KOPT-K1 (cell line): ENCODE measurements at regions not wholly inside any gene's neighbourhood (a gene's known extent, or its start where the extent isn't known, plus 50 kb on each side); places are given as distances from the start of the nearest gene placed in this dataset.

Experiments
- H3K27ac ChIP-seq: fragments of 200-600 bp; sonication (generic); 2 replicates; pipeline ENCODE4 v1.5.1; 2016; ENCODE audit warnings: antibody characterized with exemption, mild to moderate bottlenecking, low read depth, low read length; ENCODE audit not compliant: poor library complexity, severe bottlenecking
- H3K36me3 ChIP-seq: fragments of 200-600 bp; sonication (generic); 2 replicates; pipeline ENCODE4 v1.5.1; 2017; ENCODE audit warnings: antibody characterized with exemption, mild to moderate bottlenecking, low read length, moderate library complexity; ENCODE audit not compliant: insufficient read depth
- H3K9me3 ChIP-seq: fragments of 200-600 bp; sonication (generic); 2 replicates; pipeline ENCODE4 v1.5.1; 2017; ENCODE audit warnings: antibody characterized with exemption, low read length, mild to moderate bottlenecking; ENCODE audit not compliant: insufficient read depth, poor library complexity, severe bottlenecking

DNA sequence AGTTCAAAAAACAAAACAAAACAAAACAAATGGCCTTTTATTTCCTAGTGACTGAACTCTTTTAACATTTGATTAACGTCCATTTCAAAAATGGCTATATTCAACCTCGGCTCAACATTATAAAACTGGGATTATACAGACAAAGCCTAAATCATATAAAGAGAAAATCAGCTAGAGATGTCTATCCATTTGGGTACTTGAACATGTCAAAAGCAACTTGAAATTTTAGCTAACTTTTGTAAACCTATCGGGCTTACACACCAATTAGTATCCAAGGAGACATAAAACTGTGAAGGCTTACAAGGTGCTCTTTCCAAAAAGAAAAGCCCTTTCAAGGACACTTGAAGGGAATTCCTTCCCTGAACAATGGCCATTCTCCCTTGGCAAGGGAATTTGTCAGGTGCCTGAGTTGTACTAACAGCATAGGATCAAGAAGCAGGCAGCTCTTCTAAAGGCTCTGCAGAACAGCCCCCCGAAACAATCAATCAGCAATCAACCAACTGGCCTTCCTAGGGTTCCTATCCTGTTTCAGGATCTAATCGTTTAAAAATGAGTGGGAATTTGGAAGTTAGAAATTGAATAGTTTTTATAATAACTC is 633.7 kb upstream of the HTR2C start:
- H3K27ac ChIP-seq, result no peak overlapping the region
- no peaks in the 10 kb centered on the region for H3K36me3 ChIP-seq
- no peaks in the 10 kb centered on the region for H3K9me3 ChIP-seq

DNA sequence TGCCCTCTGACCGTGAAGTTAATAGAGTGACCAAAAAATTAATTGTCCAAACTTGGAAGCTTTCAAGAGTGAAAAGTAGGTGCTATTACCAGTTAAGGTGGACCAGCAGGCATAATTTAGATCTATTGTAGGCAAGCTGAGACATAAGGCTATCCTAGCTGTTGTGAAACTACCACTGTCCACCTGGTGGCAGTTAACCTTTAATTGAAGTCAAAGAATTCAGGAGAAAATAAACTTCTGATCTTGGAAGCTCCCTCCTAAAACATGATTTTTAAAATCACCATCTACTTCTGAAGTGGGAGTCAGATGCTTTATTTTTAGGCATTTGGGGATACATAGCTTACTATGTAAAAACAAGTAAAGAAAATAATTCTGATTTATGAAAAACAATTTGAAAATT is 636.3 kb upstream of the HTR2C start:
- H3K27ac ChIP-seq, result no peak overlapping the region
- H3K36me3 ChIP-seq, result no peaks in the 10 kb centered on the region

DNA sequence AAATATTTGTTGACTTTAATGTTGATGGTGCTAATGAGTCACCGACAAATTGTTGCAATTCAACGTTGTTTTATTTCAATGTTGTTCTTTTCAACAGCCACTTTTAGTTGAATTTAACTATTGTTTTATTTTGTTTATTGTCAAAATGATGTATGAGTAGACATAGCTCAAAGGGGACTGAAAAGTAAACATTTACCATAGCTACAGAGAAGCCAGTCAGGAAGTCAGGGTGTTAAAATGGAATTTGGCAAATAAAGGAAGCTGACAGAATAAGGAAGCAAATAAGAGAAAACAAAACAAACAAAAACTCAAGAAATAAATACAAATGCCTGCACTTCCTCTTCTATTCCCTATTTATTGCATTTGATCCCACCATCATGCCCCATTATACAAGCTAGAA is 648.4 kb upstream of the HTR2C start:
- Histone ChIP-seq H3K36me3 (no peaks in the 10 kb centered on the region), H3K27ac (no peak overlapping the region), H3K9me3 (no peaks in the 10 kb centered on the region)

More for the DNA sequence above, 636.3 kb upstream of the HTR2C start:
- no peaks in the 10 kb centered on the region for H3K9me3 ChIP-seq

DNA sequence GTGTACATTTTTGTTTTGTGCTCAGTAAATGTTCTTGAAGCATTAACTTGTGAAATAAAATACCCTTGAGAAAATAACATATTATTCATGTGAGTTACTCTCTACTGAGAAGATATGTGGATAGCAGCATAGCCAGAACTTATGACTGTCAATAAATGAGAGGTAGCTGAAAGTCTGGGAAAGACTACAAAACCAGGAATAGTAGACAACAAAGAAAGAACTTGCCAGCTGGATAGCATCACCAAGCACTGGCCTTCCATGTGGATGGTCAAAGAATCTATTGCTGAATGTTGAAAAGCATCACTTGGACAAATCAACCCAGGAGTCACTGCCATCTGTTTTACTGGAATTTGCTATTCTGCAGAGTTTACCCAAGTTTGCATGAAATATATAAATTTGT is 650.0 kb upstream of the HTR2C start:
- no peaks in the 10 kb centered on the region for H3K36me3 ChIP-seq
- H3K27ac ChIP-seq, result no peak overlapping the region
- no peaks in the 10 kb centered on the region for H3K9me3 ChIP-seq

DNA sequence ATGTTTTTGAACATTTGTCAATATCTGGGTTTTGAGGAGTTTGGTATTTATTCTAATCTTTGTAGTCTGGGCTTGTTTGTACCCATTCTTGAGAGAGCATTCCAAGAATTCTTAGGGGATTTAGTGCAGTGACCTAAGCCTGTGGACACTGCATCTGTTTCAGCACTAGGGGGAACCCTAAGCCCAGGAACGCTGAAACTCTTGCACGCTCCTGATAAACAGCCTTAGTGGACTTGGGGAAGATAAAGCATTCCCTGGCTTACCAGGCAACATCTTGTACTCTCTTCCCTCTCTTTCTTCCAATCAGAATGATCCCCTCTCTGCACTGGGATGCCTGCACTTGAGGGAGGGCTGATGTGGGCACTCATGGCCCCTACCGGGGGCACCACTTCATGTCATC is 654.9 kb upstream of the HTR2C start:
- Histone ChIP-seq H3K27ac (no peak overlapping the region), H3K36me3 (no peaks in the 10 kb centered on the region), H3K9me3 (no peaks in the 10 kb centered on the region)

DNA sequence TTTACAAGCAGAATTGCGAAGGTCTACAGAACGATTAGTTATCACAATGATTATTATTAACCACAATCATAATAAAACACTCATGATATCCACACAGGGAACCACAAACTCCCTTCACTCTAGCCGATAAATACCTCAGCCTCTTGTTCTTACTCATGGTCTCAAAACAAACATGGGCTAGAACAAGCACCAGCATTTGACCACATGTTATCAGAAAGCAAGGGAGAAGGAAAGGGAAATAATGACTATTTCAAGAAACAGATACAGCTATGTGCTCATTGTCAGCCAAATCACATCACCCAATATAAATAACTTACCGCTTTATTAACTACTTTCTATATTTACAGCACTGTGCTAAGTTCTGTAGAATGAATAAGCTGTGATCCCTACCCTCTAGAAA is 663.2 kb upstream of the HTR2C start:
- H3K9me3 ChIP-seq, result no peaks in the 10 kb centered on the region
- H3K36me3 ChIP-seq, result no peaks in the 10 kb centered on the region
- H3K27ac ChIP-seq, result no peak overlapping the region

DNA sequence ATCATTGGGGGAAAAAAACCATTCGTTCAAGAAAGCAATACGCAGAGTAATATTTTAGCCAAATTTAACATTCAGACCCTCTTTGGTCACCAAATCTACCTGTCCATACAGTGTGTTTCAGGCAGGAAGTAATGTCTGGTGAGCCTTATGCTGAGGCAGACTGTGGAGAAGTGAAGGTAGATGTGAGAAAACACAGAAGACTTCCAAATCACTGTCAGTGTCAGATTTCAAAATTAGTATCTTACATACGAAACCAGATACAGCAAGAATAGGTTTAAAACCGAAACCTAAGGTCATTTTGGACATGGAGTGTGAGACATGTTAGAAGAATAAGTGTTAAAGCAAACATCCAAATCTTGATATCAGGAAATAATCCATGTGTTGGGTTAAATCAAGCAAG is 664.5 kb upstream of the HTR2C start:
- Histone ChIP-seq H3K36me3 (no peaks in the 10 kb centered on the region), H3K27ac (no peak overlapping the region), H3K9me3 (no peaks in the 10 kb centered on the region)

DNA sequence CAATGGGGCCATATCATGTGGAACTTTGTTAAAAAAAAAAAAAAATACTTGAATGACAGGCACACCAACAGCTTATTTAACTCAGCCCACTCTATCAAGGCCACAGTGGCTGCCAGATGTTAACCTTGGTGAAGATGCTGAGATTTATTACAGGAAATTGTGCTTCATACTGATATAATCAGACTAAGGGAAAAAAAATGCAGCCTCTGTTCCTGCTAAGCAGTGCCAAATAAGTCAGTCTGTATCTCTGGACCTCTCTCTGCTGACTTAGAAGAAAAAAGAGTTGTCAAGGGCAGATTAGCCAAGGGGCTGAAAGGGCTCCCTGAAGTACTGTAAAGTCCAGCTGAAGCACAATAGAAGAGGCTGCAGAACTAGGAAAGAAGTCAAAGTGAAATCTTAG is 677.7 kb upstream of the HTR2C start:
- H3K36me3 ChIP-seq, result no peaks in the 10 kb centered on the region
- H3K9me3 ChIP-seq, result no peaks in the 10 kb centered on the region
- H3K27ac ChIP-seq, result no peak overlapping the region

DNA sequence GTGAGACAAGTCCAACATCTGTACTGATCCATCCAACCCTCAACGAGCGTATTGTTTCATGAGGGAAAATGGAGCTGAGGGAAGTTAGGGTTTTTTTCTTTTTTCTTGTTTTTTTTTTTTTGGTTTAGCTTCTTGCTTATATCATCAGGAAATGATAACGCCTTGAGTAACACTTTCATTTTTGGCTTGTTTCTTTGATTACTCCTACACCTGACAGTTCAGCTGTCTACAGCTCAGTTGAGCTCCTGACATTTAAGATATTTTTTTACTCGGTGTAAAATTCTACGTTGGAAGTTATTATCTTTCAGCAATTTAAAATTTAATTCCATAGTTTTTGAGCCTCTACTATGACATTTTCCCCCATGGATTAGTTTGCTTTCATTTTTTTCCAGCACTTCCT is 691.0 kb upstream of the HTR2C start:
- no peaks in the 10 kb centered on the region for H3K9me3 ChIP-seq
- no peaks in the 10 kb centered on the region for H3K36me3 ChIP-seq
- H3K27ac ChIP-seq, result peak overlapping the region; percentile 31

DNA sequence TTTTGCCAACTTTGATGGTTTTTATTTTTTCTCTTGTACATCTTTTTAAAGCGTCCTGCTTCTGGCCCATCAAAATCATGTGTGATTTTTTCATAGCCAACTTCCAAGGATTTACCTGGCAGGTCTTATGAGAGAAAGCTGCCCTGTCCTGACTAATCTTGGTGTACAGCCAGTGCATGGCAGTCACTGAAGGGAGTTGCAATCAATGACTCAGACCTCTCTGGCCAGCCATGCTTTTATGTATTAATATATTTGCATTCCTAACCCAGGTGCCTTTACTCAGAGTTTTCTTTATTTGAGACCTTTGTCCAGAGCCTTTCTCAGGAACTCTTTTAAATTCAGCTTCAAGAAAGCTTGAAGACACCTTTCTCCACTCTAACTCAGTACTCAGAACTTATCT is 691.5 kb upstream of the HTR2C start:
- H3K9me3 ChIP-seq, result no peaks in the 10 kb centered on the region
- H3K36me3 ChIP-seq, result no peaks in the 10 kb centered on the region
- H3K27ac ChIP-seq, result peak overlapping the region; percentile 31

DNA sequence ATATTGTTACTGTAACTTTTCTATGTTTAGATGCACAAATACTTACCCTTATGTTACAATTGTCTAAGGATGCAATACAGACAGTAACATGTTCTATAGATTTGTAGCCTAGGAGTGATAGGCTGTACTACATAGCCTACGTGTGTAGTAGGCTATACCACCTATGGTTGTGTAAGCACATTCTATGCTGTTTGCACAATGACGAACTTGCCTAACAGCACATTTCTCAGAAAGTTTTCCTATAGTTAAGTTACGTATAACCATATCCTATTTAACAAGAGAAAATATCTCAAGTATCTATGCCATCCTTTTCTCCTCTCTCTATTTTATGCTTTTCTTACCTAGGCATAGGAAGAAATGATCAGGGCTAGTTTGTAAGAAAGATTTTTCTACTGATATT is 710.8 kb upstream of the HTR2C start:
- no peak overlapping the region for H3K27ac ChIP-seq
- H3K9me3 ChIP-seq, result no peaks in the 10 kb centered on the region
- no peaks in the 10 kb centered on the region for H3K36me3 ChIP-seq

DNA sequence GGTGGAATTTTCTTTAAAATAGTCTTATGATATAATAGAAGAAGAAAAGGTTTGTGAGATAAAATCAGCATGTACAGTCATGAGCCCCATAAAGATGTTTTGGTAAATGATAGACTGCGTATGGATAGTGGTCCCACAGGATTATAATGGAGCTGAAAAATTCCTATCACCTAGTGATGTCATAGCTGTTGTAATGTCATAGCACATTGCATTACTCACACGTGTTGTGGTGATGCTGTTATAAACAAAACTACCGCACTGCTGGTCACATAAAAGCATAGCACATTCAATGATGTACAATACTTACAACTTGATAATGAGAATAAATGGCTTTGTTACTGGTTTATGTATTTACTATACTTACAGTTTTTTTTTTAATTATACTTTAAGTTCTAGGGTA is 715.2 kb upstream of the HTR2C start:
- Histone ChIP-seq H3K36me3 (no peaks in the 10 kb centered on the region), H3K27ac (no peak overlapping the region)

DNA sequence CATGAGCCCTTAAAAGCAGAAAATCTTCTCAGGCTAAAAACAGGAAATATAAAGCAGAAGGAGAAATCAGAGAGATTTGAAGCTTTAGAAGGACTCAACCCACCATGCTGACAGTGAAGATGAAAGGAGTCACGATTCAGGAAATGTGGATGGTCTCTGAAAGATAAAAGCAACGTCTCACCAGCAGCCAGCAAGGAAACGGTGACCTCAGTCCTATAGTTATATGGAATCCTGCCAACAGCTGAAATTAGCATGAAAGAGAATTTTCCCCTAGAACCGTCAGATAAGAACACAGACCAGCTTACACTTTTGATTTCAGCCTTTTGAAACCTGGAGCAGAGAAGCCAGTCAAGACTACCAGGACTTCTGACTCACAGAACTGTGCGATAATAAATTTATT is 715.7 kb upstream of the HTR2C start:
- Histone ChIP-seq H3K36me3 (no peaks in the 10 kb centered on the region), H3K9me3 (no peaks in the 10 kb centered on the region), H3K27ac (peak overlapping the region; percentile 18)

More for the DNA sequence above, 715.2 kb upstream of the HTR2C start:
- H3K9me3 ChIP-seq, result no peaks in the 10 kb centered on the region

DNA sequence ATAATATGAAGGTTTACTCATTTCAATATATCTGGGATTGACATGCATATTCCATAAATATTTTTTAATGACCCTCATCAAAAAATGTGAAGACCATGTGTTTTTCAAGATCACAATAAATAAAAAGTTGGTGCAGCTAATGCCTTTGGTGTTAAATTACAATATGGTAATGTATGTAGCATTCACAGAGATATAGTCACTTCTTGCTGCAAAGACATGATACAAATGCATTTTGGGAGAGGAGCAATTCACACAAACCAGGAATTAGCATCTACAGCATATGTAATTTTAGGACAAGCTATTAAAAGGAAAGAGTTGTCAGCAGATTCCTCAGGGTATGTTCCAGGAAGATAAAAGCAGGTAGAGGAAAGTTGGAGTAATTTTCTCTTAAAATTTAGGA is 734.5 kb upstream of the HTR2C start:
- Histone ChIP-seq H3K27ac (no peak overlapping the region), H3K36me3 (no peaks in the 10 kb centered on the region), H3K9me3 (no peaks in the 10 kb centered on the region)

DNA sequence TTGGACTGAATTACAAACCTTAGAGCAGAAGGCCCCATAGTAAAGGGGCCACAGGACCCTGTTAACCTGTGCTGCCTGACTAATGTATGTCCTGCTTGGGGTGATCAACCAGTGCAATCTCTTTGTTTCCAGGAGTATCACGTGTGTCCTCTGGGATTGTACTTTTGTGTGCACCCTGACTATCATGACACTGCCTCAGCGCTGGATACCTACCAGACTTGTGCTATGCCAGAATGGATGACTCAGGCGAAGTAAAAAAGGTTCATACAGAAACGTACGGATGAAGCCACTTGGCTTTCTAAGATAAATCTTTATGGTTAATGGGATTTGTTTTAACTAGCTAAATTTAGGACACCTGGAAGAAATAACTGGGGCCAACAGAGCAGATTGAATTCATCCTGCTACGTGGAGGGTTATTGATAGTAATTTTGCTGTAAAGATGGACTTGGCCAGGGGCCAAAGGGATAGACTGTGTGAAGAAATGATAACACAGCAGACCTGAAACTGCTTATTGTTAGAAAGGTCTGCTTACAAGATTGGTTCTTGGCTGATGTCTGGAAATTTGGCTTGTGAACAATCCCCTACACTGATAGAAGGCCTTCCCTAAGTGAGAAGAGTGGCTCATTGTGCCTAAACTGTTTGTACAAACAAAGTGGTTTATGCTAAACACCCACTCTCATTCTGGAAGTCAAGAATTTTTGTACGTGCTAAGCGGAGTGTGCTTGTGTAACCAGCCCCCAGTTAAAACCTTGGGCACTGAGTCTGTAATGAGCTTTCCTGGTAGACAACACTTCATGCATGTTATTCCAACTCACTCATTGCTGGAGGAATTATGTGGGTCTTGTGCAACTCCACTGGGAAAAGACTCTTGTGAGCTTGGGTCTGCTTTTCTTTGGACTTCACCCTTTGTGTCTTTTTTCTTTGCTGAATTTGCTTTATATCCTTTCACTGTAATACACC is 750.5 kb upstream of the HTR2C start:
- H3K27ac ChIP-seq, result no peak overlapping the region
- H3K36me3 ChIP-seq, result no peaks in the 10 kb centered on the region
- H3K9me3 ChIP-seq, result no peaks in the 10 kb centered on the region

DNA sequence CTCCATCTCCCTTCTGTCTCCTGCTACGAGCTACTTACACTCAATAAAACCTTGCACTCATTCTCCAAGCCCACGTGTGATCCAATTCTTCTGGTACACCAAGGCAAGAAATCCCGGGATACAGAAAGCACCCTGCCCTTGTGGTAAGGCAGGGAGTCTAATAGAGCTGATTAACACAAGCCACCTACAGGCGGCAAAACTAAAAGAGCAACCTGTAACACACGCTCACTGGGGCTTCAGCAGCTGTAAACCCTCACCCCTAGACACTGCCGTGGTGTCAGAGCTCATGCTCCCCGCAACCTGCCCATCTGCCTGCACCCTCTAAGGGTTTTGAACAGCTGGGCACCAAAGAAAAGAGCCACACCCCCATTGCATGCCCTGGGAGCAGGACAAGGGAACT is 755.4 kb upstream of the HTR2C start:
- Histone ChIP-seq H3K27ac (no peak overlapping the region), H3K9me3 (no peaks in the 10 kb centered on the region), H3K36me3 (no peaks in the 10 kb centered on the region)
